ENCODE measurements at regions not wholly inside any gene's neighbourhood (a gene's known extent, or its start where the extent isn't known, plus 50 kb on each side); places are given as distances from the start of the nearest gene placed in this dataset.

DNA sequence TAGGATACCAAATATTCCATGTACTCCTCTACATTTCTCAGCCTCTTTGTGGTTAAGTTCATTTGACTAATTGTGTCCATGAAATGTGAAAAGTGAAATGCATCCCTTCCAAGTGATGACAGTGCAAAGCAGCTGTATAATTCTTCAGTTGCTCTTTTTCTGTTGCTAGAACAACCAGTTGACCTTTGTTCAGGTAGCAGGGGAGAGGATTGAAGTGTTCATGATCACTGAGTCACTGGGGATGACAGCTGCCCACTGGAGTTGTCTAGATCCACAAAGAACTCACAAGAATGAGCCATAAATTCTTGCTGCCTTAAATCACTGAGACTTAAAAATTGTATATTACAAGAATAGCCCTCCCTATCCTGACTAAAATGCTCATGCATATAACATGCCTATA is 254.6 kb downstream of the EPHA7 start:
- no peak for TF ChIP-seq GATA3 (IDR thresholded peaks at IDR 0.05; ENCODE audit: low read depth, low read length)
- TF ChIP-seq GATA2 (IDR thresholded peaks at IDR 0.05; ENCODE audit: low read depth, low read length), result no peak
